OCI-LY3 (cell line): ENCODE measurements at regions not wholly inside any gene's neighbourhood (a gene's known extent, or its start where the extent isn't known, plus 50 kb on each side); places are given as distances from the start of the nearest gene placed in this dataset.

Source experiments
- H2AFZ ChIP-seq: fragments of 200-600, 300-600 bp; shearing (Covaris generic); 2 replicates; pipeline ENCODE4 v1.6.0; 2014; ENCODE audit warnings: antibody characterized with exemption, low read depth, low read length
- H3K27ac ChIP-seq: fragments of 200-600, 300-600 bp; sonication (generic); 2 replicates; pipeline ENCODE4 v1.5.1; 2014; ENCODE audit warnings: mild to moderate bottlenecking, low read length, moderate library complexity, mixed read lengths
- H3K27me3 ChIP-seq: fragments of 200-600, 300-600 bp; sonication (generic); 2 replicates; pipeline ENCODE4 v1.6.1; 2014; ENCODE audit warnings: low read depth, low read length, mixed read lengths
- H3K36me3 ChIP-seq: fragments of 200-600, 300-600 bp; sonication (generic); replicated peaks from 2 replicates; pipeline ENCODE3; 2014; ENCODE audit warnings: low read depth, low read length, mixed read lengths
- H3K4me1 ChIP-seq: fragments of 300-600, 200-600 bp; sonication (generic); 2 replicates; pipeline ENCODE4 v1.6.1; 2014; ENCODE audit warnings: low read length, mixed read lengths
- H3K4me2 ChIP-seq: fragments of 200-600, 300-600 bp; sonication (generic); 2 replicates; pipeline ENCODE4 v1.6.1; 2014; ENCODE audit warnings: low read length, mixed read lengths
- H3K4me3 ChIP-seq: fragments of 300-600, 200-600 bp; sonication (generic); 2 replicates; pipeline ENCODE4 v1.5.1; 2014; ENCODE audit warnings: antibody characterized with exemption, mild to moderate bottlenecking, low read length, moderate library complexity
- H3K79me2 ChIP-seq: fragments of 300-600, 200-600 bp; shearing (Covaris generic); 2 replicates; pipeline ENCODE4 v1.6.1; 2014; ENCODE audit warnings: mild to moderate bottlenecking, low read length, mixed read lengths
- H3K9ac ChIP-seq: fragments of 300-600, 200-600 bp; shearing (Covaris generic); 2 replicates; pipeline ENCODE4 v1.6.0; 2014; ENCODE audit warnings: mild to moderate bottlenecking, low read length, moderate library complexity
- H3K9me3 ChIP-seq: fragments of 200-600, 300-600 bp; shearing (Covaris generic); 2 replicates; pipeline ENCODE4 v1.6.1; 2014; ENCODE audit warnings: low read length, mixed read lengths; ENCODE audit not compliant: insufficient read depth
- H4K20me1 ChIP-seq: fragments of 200-600, 300-600 bp; sonication (generic); 2 replicates; pipeline ENCODE4 v1.6.1; 2016; ENCODE audit warnings: low read length, mixed read lengths; ENCODE audit not compliant: insufficient read depth
- CTCF ChIP-seq: fragments of 200-600, 300-600 bp; sonication (generic); IDR thresholded peaks from 2 replicates; pipeline ENCODE4 v1.5.1; 2014; ENCODE audit warnings: antibody characterized with exemption, low read length, low read depth
- EZH2phosphoT487 ChIP-seq: fragments of 200-600 bp; shearing (Covaris generic); IDR thresholded peaks from 2 replicates; pipeline ENCODE4 v1.6.1; 2018; ENCODE audit warnings: antibody characterized with exemption, mixed run types, low read depth

GRCh38 chr1:222914861-222915632 is 100.2 kb downstream of the DISP1 start:
- no peak for TF ChIP-seq CTCF
- TF ChIP-seq EZH2phosphoT487: no peak
- no peak overlapping the region for H3K27ac ChIP-seq
- peaks cover 7% of the 10 kb centered on the region; the same call in 1 of the 2 replicates for H3K9me3 ChIP-seq
- H3K9ac ChIP-seq: no peak overlapping the region
- H3K4me1 ChIP-seq: no peaks in the 10 kb centered on the region
- H3K79me2 ChIP-seq: no peaks in the 10 kb centered on the region
- H4K20me1 ChIP-seq: no peaks in the 10 kb centered on the region
- H3K4me3 ChIP-seq: no peak overlapping the region
- H3K4me2 ChIP-seq: no peak overlapping the region
- no peaks in the 10 kb centered on the region for H3K27me3 ChIP-seq
- H2AFZ ChIP-seq: no peak overlapping the region
- no peaks in the 10 kb centered on the region for H3K36me3 ChIP-seq

- H3K9ac ChIP-seq: no peak overlapping the region
- H3K4me1 ChIP-seq: no peaks in the 10 kb centered on the region
- H2AFZ ChIP-seq: no peak overlapping the region
- H3K4me2 ChIP-seq: no peak overlapping the region
- no peak overlapping the region for H3K4me3 ChIP-seq
- H3K27me3 ChIP-seq: no peaks in the 10 kb centered on the region
- TF ChIP-seq CTCF (no peak), EZH2phosphoT487 (no peak)
- H3K79me2 ChIP-seq: no peaks in the 10 kb centered on the region
- H3K36me3 ChIP-seq: no peaks in the 10 kb centered on the region
- peaks cover 7% of the 10 kb centered on the region; the same call in 1 of the 2 replicates for H3K9me3 ChIP-seq
- no peak overlapping the region for H3K27ac ChIP-seq
- no peaks in the 10 kb centered on the region for H4K20me1 ChIP-seq
Observed at GRCh38 chr1:222916100-222916499, 101.3 kb downstream of the DISP1 start.

GRCh38 chr1:222918801-222919477 is 104.1 kb downstream of the DISP1 start:
- Histone ChIP-seq H3K9me3 (peaks cover 7% of the 10 kb centered on the region; the same call in 1 of the 2 replicates), H2AFZ (no peak overlapping the region), H3K4me1 (no peaks in the 10 kb centered on the region), H3K4me3 (no peak overlapping the region), H3K36me3 (no peaks in the 10 kb centered on the region), H3K9ac (no peak overlapping the region), H3K79me2 (no peaks in the 10 kb centered on the region), H3K27ac (no peak overlapping the region), H3K27me3 (no peaks in the 10 kb centered on the region), H3K4me2 (no peak overlapping the region), H4K20me1 (no peaks in the 10 kb centered on the region)
- no peak for TF ChIP-seq EZH2phosphoT487
- TF ChIP-seq CTCF: no peak

- H3K27ac ChIP-seq: no peak overlapping the region
- H3K36me3 ChIP-seq: no peaks in the 10 kb centered on the region
- no peak overlapping the region for H3K4me3 ChIP-seq
- H3K4me1 ChIP-seq: no peaks in the 10 kb centered on the region
- no peak overlapping the region for H3K4me2 ChIP-seq
- H3K9me3 ChIP-seq: peaks cover 7% of the 10 kb centered on the region; the same call in 1 of the 2 replicates
- H3K9ac ChIP-seq: no peak overlapping the region
- no peak for TF ChIP-seq EZH2phosphoT487
- TF ChIP-seq CTCF: no peak
- H4K20me1 ChIP-seq: no peaks in the 10 kb centered on the region
- H2AFZ ChIP-seq: no peak overlapping the region
- no peaks in the 10 kb centered on the region for H3K27me3 ChIP-seq
- H3K79me2 ChIP-seq: no peaks in the 10 kb centered on the region
Observed at GRCh38 chr1:222919478-222919865, 104.6 kb downstream of the DISP1 start.
